Testis (tissue), 2 donors: ENCODE measurements at regions not wholly inside any gene's neighbourhood (a gene's known extent, or its start where the extent isn't known, plus 50 kb on each side); places are given as distances from the start of the nearest gene placed in this dataset.
"Not testable (repeated sequence)": the region's sequence is repeated elsewhere in the genome, so short reads cannot be mapped to it uniquely, and the experiment has no call there.

ENCODE experiments used
- DNase-seq: peaks from one replicate; pipeline ENCODE4 v3.0.0-alpha.2; 2019
- H3K27ac ChIP-seq, 2 donors: fragments of 200-600 bp; sonication (generic); one replicate each; pipeline ENCODE4 v1.5.1; 2019
- H3K27me3 ChIP-seq: fragments of 200-600 bp; sonication (generic); one replicate; pipeline ENCODE4 v1.5.1; 2019
- H3K36me3 ChIP-seq: fragments of 200-600 bp; sonication (generic); one replicate; pipeline ENCODE4 v1.5.1; 2017; ENCODE audit warnings: low read depth; ENCODE audit errors: missing control alignments
- H3K4me1 ChIP-seq: fragments of 200-600 bp; sonication (generic); one replicate; pipeline ENCODE4 v1.5.1; 2019
- H3K4me3 ChIP-seq, 2 donors: fragments of 200-600 bp; sonication (generic); one replicate each; pipeline ENCODE4 v1.5.1; 2017 to 2019
- H3K9me3 ChIP-seq: fragments of 200-600 bp; sonication (generic); one replicate; pipeline ENCODE4 v1.5.1; 2017
- CTCF ChIP-seq, 3 experiments: fragments of 450-650 bp in 2 of 3; fragments of 200-600 bp in 1 of 3; sonication (generic) in 1 of 3; IDR thresholded peaks; one replicate each; pipeline ENCODE4 v1.5.1; 2016 to 2019; ENCODE audit warnings: antibody characterized with exemption in 3 of 3, mild to moderate bottlenecking in 2 of 3, moderate library complexity in 1 of 3
- POLR2A ChIP-seq: fragments of 450-650 bp; IDR thresholded peaks from one replicate; pipeline ENCODE4 v1.6.1; 2017; ENCODE audit warnings: antibody characterized with exemption, mild to moderate bottlenecking, moderate library complexity
- WGBS, 2 donors: methylation state at CpG; one replicate each; pipeline ENCODE4 v1.1.5; 2018; 5-methylcytosine and 5-hydroxymethylcytosine counted together
- intact Hi-C: fragments of 100-400 bp; cut with DNase I; formaldehyde crosslinking; loops from one replicate; pipeline ENCODE4 v1.15.1; 2023; ENCODE audit warnings: low total_unique reads

DNA sequence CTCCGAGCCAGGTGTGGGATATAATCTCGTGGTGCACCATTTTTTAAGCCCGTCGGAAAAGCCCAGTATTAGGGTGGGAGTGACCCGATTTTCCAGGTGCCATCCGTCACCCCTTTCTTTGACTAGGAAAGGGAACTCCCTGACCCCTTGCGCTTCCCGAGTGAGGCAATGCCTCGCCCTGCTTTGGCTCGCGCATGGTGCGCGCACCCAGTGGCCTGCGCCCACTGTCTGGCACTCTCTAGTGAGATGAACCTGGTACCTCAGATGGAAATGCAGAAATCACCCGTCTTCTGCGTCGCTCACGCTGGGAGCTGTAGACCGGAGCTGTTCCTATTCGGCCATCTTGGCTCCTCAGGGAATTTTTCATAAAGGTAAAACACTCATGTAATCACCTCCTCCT lies 63.9 kb downstream of the RWDD3 start:
- H3K4me1 ChIP-seq, H3K9me3 ChIP-seq, H3K27me3 ChIP-seq, DNase-seq, H3K27ac ChIP-seq, H3K4me3 ChIP-seq, intact Hi-C loops, H3K36me3 ChIP-seq: not testable (repeated sequence)
- 84 to 87% methylated on average over 19 to 20 of the region's 20 CpGs for WGBS, 2 donors

DNA sequence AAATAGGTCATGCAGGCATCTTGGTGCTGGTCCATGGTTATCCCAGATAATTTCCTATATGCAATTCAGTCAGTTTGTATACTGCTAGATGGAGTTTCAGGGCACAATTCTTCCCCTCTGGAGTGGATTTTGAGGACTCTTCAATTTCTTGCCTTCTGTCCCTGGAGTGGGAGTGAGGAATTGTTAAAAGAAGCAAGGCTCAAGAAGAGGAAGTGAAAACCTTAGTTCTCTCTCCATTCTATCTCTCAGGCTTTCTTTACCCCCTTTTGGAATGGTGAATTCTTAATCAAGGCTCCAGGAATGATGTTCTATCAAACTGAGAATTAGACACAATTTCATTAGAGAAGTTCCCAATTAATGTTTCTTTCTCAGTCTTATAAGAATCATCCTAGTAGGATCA lies 67.1 kb downstream of the RWDD3 start:
- H3K27ac ChIP-seq = no peak overlapping the region
- H3K9me3 ChIP-seq = no peaks in the 10 kb centered on the region
- intact Hi-C loops = no loop called here
- no peaks in the 10 kb centered on the region for H3K36me3 ChIP-seq
- H3K4me3 ChIP-seq = no peak overlapping the region
- DNase-seq = no peak
- H3K27me3 ChIP-seq = no peaks in the 10 kb centered on the region
- TF ChIP-seq CTCF (IDR thresholded peaks at IDR 0.05) (no peak), POLR2A (no peak)
- no peaks in the 10 kb centered on the region for H3K4me1 ChIP-seq

GRCh38 chr1:95301614-95302013 lies 67.6 kb downstream of the RWDD3 start:
- no peak for DNase-seq
- 72 to 78% methylated on average over 3 of the region's 3 CpGs for WGBS, 2 donors
- Histone ChIP-seq H3K27ac (no peak overlapping the region), H3K4me1 (no peaks in the 10 kb centered on the region), H3K27me3 (no peaks in the 10 kb centered on the region), H3K36me3 (no peaks in the 10 kb centered on the region), H3K4me3 (no peak overlapping the region), H3K9me3 (no peaks in the 10 kb centered on the region)
- intact Hi-C loops = no loop called here
- TF ChIP-seq CTCF (IDR thresholded peaks at IDR 0.05) (no peak), POLR2A (no peak)

DNA sequence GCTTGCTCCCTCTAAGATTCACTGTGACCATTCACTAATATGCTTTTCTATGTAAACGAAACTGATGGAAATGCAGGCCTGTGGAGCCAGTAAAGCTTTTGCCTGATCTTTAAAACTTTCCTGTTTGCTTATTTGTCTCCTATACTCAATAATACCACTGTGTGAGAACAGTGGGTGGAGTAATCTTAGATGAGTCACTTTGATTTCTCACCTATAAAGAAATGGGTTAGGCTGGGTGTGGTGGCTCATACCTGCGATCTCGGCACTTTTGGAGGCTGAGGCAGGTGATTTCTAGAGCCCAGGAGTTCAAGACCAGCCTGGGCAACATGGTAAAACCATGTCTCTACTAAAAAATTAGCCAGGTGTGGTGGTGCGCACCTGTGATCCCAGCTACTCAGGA lies 70.8 kb downstream of the RWDD3 start:
- H3K4me3 ChIP-seq = no peak overlapping the region
- H3K27me3 ChIP-seq = no peaks in the 10 kb centered on the region
- H3K4me1 ChIP-seq = no peaks in the 10 kb centered on the region
- TF ChIP-seq POLR2A (no peak), CTCF (IDR thresholded peaks at IDR 0.05) (no peak)
- no peaks in the 10 kb centered on the region for H3K9me3 ChIP-seq
- intact Hi-C loops = no loop called here
- H3K27ac ChIP-seq = no peak overlapping the region
- 89 to 96% methylated on average over 4 of the region's 4 CpGs for WGBS, 2 donors
- DNase-seq = no peak
- H3K36me3 ChIP-seq = no peaks in the 10 kb centered on the region

DNA sequence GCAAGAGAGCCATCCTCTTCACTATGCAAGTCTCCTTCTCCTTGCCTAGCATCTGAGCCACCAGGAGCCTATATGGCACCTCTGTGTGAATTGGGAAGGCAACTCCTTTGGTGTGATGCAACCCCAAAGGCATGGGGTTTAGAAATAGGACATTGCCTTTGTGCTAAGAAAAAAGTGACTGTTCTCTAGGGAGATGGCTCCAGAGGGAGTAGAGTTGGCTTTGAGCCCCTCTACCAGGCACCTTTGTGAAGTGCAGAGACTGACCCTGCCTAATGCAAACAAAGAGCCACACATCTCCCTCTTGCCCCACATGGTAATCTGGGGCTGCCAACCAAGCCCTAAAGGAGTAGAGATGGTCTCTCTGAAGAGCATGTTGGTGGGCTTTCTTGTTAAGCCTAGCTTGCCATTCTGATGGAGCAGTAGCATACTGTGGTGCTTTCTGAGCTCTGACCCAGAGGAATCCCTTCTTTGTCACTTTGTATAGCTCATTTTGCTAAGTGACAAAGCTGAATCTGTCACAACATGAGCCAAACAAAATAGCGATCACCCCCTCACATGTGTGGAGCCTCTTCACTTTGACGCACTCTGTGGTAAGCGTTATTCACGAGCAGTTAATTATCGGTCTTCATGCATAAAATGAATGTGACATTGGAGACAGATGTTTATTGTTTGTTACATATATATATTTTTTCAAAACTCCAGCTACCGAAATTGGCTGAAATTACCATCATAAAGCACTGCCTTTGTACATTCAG lies 74.4 kb downstream of the RWDD3 start:
- H3K4me1 ChIP-seq = no peaks in the 10 kb centered on the region
- H3K9me3 ChIP-seq = no peaks in the 10 kb centered on the region
- no peak overlapping the region for H3K4me3 ChIP-seq
- H3K27me3 ChIP-seq = no peaks in the 10 kb centered on the region
- no peak for TF ChIP-seq CTCF (IDR thresholded peaks at IDR 0.05)
- TF ChIP-seq POLR2A = no peak
- no peak for DNase-seq
- intact Hi-C loops = no loop called here
- no peaks in the 10 kb centered on the region for H3K36me3 ChIP-seq
- H3K27ac ChIP-seq = no peak overlapping the region
- WGBS, 2 donors = 61 to 71% methylated on average over 6 of the region's 6 CpGs
